NCI-H82 treated with DMSO at 0.1 percent for 48 hours (cell line): ENCODE measurements at regions not wholly inside any gene's neighbourhood (a gene's known extent, or its start where the extent isn't known, plus 50 kb on each side); places are given as distances from the start of the nearest gene placed in this dataset.
A peak's percentile ranks its signal among the peaks of the same experiment; 100 is the strongest.

Source experiments
- DNase-seq: peaks from one replicate; lab custom pipeline; 2025; ENCODE audit not compliant: unreplicated experiment; lab: John Stamatoyannopoulos, UW

DNA sequence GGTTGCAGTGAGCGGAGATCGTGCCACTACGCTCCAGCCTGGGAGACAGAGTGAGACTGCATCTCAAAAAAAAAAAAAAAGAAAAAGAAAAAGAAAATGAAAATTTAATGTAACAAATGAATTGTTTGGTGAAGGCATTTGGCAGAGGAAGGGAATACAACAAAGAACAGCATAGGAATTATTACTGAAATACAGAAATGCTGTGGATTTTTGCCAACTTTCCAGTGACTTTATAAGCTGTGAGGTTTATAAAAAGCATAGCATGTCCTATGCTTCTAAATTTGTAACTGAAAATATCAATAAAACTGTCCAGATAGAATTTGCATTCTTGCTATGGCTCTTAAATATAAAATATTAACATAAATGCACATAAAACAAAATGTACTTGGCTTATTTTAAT, 112.9 kb upstream of the IRS2 start:
- no peak for DNase-seq

DNA sequence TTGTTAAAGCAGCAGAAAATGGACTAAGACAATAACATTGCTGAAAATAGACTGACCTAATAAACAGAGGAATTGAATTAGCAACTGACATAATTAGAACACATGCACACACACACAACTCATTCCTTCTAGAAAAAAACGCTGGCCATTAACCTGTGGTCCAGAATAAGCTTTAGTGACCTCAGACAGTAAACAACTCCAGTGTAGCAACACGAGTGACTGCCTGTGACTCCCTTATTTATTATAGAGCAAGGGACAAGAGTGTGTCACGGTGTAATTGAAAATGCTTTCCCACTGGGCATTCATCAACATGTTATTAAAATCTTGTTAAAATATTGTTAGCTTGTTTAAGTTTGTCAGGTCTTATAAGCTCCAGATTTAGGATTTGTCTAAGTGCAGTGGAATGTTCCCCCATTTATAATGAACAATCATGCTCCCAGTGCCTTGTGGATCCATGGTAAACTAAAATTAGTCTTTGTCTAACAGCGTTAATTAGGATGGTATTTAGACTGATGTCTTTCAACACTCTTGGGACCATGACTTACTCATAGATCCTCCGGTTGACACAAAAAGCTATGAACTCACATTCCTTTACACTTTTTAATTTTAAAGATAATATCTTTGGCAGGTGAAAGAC, 111.7 kb upstream of the IRS2 start:
- DNase-seq = no peak

DNA sequence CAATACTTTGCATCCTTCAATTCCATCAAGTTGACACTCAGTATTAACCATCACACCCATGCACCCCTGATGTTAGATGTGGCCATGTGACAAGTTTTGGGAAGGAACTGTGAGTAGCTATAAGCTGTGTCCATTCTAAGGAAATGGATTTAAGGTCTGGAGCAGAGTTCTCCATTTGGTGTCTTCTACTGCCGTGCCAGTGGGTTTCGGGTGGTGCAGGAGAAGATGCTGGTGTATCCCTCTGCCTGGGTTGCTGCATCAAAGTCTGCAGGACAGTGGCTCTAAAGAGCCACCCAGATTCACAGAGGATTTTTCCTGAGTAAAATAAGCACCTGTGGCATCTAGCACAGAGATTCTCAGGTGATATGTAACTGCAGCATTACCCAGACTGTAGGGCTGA, 105.7 kb upstream of the IRS2 start:
- DNase-seq = no peak

DNA sequence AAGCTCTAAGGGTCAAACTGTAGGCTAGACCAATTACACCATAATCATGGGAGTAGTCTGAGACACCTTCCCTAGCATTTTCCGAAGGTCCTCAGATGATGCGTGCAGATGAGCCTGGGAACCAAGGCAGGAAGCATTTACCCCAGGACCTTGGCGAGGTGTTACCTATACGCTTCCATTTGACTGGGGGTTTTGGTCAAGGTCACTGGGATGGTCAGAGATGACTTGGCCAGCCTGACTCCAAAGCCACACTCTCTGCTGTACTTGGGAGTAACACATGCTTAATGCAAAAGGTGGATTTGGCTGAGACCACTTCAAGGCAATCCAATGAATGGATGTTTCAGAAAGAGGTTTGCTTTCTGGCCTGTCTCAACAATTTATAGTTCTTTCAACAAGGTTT, 98.9 kb upstream of the IRS2 start:
- no peak for DNase-seq

DNA sequence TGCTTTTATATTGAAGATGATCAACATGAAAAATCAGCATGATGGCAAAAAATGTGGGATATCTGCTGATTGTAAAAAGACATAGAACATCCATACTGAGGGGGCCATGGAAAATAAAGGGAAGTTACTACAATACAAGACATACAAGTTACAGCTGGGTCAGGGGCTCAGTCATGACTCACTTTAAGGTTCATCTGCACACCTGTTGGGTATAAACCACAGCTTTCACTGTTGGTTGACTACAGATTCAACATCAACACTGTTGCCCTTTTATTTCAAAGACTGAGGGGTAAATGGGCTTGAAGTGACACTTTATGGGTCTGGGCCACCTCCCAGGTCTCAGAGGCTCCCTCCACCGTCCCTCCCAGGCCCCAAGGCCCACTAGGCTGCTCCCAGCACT, 98.1 kb upstream of the IRS2 start:
- no peak for DNase-seq

DNA sequence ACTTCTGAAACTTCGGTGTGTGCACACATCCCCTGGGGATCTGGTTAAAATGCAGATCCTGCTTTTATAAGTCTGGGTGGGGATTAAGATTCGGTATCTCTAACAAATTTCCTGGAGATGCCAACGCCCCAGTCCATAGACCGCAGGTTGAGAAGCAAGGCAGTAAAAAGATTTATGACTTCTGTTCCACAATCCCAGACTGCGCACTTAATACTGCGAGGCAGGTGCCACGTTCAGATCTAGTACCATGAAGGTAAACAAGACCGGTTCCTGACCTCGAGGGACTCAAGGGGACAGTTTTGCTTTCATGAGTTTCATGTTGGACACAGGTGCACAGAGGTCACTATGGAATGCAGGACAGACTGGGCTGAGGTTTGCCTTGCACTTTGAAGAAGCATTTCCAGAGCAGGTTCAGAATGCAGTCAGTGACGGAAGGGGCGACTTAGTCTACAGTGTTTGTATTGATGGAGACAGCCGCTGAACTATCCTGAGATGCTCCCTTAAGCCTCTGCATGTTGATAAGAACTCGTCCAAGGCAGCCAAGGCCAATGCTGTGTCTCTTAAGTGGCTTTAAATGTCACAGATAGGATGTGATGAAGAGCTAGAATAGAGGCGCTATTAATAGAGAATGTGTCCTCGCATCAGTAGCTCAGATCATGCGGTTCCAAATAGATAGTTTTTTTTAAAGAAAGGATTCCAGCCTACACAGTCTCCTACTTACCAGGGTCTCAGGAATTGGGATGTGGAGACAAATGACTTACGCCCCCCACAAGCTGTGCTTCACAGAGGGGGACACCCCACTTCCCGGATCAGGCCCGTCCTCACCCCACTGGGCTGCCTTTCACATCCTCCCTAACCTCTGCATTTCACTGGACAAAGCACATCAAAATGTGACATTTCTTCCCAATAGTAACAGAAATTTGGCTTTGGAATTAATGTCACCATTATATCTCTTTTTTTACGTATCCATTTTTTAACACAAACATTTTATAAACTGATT, 97.1 kb upstream of the IRS2 start:
- peak; percentile 35 for DNase-seq

DNA sequence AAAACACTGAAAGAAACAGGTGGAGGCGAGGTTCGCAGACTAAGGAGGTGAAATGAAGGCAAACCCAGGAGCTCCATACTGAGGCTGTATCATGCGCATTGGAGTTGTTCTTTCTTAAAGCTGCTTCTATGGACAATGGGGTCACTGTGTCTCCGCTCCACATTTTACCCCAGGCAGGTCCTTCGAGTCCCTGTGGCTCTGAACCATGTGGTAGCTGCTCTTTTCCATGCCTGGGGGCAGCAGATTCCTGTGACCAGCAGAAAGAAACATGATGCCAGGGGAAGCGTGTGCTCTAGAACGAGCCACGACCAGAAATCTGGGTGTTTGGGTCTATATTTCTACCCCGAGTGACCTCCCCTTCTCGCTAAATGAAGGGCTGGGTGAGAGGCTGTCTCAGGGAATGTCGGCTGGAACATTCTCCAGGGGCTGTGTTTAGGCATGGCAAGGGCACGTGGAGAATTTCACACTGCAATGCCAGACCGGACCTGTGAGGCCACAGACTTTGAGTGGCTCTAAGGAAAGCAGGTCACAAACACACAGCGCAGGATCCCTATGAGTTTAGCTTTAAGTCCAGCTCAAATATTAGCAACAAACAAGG, 95.7 kb upstream of the IRS2 start:
- DNase-seq = no peak

DNA sequence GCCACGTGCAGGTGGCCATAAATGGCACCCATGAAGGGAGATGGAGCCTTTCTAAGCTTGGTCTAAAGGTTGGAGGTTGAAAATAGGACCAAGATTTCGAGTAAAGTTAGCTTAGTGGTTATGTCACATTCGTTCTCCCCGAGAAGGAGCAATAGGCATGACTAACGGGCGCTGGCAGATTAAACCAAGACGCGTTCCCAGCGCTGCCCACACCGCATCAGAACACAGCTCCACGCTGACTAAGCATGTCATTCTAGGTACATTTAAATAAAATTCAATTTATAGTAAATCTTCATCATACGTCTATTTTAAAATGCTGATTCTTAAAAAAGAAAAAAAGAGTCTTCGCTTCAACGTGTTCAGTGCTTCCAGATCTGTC, 95.0 kb upstream of the IRS2 start:
- no peak for DNase-seq

DNA sequence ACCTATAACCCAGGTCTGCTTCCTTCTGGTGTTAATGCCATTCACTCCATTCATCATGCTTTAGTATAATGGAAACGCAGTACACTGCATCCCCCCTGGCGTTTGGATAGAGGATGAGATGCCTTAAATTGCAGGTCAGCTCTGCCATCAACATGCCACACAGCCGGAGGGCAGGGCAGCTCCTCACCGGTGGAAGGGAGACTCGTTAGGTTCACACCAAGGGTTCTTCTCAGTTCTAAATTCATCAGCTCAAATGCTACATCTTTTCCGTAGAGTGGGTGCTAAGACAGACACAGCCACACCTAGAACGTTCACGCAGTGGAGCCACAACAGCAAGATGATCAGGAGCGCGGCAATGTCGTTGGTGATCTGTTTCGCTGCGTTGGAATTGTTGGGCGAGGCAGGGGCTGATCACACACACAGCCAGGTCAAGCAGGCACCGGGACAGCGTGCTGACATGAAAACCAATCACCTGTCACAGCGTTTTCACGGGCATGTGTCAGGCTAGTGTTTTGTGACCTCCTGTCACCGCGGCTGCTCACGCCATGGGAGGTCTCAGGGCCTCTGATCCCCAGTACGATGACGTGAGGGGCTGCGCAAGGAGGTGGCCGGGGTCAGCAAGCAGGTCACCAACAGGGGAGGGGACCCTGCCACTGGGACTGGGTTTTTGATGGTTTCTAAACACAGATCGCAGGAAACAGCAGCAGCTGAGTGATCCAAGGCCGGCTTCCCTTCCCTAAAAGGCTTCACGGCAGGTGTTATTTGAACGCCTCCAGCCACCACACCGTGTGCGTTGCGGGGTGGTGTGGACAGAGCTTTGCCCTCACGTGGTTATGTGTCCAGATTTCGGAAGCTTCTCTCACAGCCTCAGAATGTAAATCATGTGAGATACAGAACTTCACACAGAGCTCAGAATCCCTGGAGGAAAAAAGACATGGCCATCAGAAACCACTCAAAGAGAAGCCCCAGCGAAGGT, 94.3 kb upstream of the IRS2 start:
- no peak for DNase-seq

DNA sequence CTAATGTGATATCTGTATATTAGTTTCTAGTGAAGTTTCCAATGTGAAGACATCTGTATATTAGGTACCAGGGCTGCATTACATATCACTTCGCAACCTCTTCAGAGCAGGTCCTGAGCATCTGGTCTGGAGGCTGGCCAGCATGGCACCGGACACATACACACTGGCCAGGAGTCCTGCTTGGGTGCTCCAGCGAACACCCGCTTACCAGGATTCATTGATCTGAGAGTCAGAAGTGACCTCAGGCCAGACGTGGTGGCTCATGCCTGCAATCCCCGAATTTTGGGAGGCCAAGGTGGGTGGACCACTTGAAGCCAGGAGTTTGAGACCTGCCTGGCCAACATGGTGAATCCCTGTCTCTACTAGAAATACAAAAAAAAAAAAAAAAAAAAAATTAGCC, 93.0 kb upstream of the IRS2 start:
- DNase-seq = no peak

DNA sequence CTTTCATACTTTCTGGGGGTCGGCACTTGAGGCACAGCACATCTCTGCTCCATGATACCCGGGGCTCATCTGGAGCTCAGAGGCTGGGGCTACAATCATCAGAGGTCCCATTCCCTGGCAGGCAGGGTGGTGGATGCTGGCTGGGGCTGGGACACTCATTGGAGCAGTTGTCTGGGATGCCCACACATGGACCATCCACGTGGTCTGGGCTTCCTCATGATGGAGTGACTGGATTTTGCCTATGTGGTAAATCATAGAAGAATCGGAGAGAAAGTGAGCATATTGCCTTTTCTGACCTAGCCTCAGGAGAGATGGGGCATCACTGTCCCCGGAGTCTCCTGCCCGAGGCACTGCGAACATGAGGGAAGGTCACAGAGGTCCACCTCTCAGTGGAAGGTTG, 91.4 kb upstream of the IRS2 start:
- DNase-seq = no peak

DNA sequence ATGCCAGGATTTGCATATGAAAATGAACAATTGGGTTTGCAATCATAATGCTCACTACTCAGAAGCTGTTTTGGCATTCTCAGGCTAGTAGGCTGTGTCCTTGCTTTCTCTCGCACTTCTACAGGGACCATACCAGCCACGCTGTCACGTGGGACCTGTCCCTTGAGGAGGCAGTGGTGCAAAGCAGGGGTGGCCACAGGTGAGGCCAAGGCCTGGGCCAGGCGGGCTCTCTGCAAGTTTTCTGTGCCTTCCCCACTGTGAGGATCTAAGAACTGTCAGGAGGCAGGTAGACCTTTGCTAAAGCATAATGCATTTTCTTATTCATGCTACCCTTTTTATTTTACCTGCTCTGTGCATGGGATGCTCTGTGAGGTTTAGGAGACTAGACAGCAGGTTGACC, 89.4 kb upstream of the IRS2 start:
- DNase-seq = no peak

DNA sequence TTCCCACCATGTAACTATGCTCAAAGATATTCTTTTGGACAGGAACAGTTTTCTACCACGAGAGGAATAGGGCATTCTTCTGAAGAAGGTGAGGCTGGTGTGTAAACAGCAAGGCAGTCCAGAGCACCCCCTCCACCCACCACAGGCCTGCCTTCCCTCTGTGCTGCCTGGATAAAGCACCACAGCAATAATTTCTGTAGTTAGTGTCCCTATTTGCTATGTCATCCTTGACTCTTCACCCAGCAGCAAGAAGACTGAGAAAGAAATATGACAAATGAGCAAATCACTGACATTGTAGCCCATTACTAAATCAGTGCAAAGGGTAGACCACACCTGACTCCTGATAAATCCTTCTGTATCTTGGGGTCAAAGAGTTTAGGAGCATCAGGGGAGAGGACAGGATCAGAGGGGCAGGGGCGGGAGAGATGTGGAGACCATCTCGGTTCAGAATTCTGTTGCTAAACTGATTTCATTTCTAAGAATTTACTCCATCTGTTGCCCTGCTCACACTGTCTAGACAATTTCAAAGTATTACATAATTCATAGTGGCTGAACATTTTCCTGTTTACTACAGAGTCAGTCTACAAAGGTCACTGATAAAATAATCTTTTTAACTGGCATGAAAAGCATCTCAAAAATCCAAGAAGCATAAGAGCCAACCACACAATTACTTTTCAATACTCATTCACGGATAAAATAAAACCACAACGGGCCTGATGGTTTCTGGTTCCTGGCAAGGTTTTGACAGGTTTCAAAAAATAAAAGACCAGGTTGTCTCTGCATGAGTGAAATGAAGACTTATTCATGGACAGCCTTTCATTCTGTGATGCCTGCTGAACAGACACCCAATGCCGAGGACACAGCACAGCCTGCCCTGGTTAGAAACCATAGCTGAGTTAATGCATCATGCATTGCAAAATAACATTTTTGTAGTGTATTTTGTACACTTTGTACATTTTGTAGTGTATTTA, 88.4 kb upstream of the IRS2 start:
- no peak for DNase-seq

DNA sequence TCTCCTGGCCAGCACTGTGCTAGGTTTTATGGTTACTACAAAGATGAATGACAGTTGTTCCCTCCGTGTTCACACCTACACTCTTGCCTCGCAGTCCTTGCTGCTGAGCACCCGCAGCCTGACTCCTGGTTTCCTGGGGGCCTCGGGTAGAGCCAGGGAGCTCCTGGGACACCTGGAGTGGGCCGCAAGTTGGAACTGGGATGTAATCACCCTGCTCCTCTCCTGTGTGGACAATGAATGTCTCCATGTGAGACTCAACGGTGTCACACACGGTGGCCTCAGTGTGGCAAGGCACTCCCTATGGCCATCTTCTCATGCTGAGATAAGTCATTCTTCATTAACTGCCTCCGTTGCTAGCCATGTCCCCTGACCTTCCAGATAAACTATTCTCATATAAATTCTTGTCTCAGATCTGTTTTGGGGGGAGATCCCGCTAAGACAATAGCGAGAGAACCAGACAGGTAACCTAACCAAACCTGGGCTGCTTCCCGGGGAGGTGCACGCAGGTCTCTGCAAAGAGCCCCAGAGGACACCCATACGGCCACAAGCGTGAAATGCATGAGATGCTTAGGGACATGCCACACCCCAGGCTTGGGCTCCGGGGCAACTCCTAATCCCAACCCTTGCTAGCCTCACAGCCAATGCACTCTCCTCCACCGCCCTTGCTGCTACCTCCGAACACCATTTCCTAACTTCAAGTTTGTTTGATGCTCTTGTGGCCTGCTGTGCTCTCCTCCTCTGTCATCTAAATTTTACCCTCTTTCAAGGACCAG, 87.2 kb upstream of the IRS2 start:
- DNase-seq = no peak

DNA sequence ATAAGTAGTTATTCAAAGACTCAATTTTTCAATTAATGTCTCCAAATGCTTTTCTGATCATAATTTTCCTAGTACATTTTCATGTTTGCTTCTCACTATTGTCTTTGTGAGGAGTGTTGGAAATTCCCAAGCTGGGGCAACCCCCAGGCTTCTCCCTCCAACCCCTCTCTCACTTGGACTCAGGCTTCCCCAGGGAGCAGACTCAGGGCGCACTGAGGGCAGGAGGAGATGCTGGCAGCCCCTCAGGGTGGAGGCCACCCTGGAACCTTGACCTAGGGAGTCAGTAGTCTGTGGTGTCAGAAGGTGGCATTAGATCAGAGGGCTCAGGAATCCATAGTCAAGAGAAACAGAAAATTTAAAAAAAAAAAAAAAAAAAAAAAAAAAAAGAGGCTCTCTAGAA, 86.5 kb upstream of the IRS2 start:
- no peak for DNase-seq

DNA sequence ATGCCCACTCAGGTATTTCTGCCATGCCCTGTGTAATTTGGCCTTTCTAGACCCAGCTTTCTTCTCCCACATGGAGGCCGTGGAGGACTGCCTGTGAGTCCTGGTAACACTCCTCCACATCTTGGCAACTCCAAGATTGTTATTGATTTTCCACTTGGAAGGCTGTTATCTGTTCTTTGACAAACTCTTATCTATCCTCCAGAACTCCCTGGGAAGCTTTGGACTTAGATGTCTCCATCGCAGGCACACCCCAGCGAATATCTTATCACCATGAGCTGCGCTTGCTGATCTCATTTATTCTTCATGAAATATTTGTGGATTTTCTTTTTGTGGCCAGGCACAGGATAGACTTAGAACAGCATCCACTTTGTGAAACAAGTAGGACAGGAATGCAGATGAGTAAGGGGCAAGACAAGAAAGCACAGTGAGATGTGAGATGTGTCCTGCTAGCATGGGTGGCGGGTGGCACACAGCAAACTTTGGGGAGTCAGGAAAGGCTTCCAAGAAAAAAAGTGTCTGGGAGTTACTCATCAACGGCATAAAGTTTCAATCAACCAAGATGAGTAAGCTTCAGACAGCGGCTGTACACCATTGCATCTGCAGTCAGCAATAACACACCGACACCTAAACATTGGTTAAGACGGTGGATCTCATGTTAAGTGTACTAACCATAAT, 84.5 kb upstream of the IRS2 start:
- no peak for DNase-seq

DNA sequence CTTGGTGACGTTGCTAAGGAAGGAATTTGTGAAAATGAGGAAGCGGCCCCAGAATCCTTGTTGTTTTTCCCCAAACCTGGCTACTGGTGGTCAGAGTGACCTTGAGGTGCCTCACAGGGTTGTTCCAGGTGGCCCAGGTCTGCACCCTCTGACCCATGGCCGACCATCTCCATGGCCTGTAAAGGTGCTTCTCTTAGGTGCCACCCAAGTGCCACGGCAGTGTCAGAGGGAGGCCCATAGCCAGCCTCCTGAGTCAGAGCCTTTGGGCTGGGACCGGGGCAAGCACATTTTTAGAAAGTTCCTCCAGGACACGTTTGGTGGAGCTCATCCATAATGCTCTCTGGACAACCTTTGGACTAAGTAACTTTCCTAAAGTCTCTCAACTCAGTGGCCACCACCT, 83.9 kb upstream of the IRS2 start:
- DNase-seq = no peak
